ENCODE measurements at regions not wholly inside any gene's neighbourhood (a gene's known extent, or its start where the extent isn't known, plus 50 kb on each side); places are given as distances from the start of the nearest gene placed in this dataset.

DNA sequence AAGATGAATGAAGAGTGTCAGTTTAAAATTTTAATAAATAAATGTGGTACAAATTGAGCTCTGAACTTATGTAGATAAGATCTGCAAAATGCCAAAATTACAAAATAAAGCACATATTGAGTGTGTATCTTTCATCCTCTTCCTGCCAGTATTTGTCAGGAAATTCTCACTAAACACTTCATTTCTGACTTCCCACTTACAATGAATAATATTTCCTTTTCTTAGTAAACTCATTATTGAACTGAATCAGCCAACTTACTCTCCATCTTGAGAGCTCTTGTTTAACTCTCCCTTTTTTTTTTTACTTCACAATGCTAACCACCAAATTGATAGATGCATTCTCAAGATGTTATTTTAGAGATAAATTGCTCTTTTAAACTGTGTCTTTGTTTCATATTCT lies 1230.2 kb downstream of the JRKL start:
- TF ChIP-seq, protein P1, sequence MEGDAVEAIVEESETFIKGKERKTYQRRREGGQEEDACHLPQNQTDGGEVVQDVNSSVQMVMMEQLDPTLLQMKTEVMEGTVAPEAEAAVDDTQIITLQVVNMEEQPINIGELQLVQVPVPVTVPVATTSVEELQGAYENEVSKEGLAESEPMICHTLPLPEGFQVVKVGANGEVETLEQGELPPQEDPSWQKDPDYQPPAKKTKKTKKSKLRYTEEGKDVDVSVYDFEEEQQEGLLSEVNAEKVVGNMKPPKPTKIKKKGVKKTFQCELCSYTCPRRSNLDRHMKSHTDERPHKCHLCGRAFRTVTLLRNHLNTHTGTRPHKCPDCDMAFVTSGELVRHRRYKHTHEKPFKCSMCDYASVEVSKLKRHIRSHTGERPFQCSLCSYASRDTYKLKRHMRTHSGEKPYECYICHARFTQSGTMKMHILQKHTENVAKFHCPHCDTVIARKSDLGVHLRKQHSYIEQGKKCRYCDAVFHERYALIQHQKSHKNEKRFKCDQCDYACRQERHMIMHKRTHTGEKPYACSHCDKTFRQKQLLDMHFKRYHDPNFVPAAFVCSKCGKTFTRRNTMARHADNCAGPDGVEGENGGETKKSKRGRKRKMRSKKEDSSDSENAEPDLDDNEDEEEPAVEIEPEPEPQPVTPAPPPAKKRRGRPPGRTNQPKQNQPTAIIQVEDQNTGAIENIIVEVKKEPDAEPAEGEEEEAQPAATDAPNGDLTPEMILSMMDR (IDR thresholded peaks at IDR 0.05) = no peak
- TF ChIP-seq POLR2A (IDR thresholded peaks at IDR 0.05) = no peak

Measured in esophagus squamous epithelium (tissue), 4 donors.